IPS-NIHi11 (cell line): ENCODE measurements at regions not wholly inside any gene's neighbourhood (a gene's known extent, or its start where the extent isn't known, plus 50 kb on each side); places are given as distances from the start of the nearest gene placed in this dataset.

ENCODE experiments used
- DNase-seq: peaks from one replicate; pipeline ENCODE4 v3.0.0; 2012; ENCODE audit warnings: mixed read lengths, low spot score

- no peak for DNase-seq
These were observed 338.2 kb upstream of the NAV3 start for GRCh38 chr12:77492536-77492935.

- no peak for DNase-seq
These were observed 341.2 kb upstream of the NAV3 start for GRCh38 chr12:77489331-77489970.

- no peak for DNase-seq
These were observed 342.6 kb upstream of the NAV3 start for GRCh38 chr12:77488041-77488620.

DNA sequence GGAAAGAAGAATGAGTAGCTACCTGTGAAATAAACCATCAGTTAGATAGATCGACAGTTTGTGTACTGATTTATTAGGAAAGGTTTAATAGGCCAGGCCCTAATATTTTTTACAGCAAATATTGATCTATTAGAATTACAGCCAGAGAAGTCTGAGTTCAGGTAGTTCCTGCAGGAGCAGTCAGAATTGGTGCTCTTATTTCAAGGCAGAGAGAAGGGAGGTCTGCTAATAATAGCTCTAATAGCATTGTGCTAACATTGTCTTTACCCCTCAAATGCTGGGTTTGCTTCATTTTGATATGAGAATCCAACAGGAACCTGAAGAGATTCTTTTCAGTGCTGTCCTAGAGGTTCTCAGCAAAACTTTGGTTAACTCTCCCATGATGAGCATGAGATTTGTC, 343.8 kb upstream of the NAV3 start:
- DNase-seq, result no peak

DNA sequence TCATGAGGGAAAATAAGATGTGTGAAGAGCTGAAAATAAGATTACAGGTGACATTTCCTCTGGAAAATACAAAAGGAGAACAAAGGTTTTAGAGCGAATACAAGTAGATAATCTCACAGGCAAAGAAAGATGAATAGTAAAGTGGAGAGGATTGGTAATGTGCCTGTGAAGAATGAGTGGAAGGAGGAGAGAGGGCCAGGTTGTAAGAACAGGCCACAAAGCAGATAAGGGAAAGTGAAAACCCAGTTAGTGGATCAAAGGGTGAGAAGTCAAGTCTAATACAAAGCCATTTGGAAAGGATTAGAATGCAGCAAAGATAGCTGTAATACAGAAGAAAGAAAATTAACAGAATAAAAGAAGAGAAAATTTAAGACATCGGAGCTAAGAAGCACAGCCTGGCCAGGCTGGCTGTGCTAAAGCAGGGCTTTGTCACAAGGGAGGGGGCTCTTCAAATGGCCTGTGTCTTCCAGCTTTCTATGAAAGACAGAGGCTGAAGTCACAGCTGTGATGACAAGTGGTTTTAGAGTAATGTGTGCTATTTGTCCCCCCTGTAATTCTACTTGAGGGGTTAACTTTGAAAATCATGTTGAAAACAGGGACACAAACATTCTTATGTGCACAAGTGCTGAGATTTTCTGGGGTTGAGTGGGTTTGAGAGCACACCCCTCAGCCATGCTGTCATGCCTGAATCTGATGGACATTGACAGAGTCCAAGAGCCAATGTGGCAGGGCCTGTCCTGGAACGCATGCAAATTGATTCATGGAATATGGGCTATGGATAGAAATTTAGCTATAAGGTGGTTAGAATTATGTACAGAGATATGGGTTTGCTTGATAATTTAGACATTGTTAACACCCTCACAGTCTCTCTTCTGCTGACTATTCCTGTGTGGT, 344.5 kb upstream of the NAV3 start:
- DNase-seq, result no peak

- no peak for DNase-seq
These were observed 349.0 kb upstream of the NAV3 start for GRCh38 chr12:77481687-77482086.

DNA sequence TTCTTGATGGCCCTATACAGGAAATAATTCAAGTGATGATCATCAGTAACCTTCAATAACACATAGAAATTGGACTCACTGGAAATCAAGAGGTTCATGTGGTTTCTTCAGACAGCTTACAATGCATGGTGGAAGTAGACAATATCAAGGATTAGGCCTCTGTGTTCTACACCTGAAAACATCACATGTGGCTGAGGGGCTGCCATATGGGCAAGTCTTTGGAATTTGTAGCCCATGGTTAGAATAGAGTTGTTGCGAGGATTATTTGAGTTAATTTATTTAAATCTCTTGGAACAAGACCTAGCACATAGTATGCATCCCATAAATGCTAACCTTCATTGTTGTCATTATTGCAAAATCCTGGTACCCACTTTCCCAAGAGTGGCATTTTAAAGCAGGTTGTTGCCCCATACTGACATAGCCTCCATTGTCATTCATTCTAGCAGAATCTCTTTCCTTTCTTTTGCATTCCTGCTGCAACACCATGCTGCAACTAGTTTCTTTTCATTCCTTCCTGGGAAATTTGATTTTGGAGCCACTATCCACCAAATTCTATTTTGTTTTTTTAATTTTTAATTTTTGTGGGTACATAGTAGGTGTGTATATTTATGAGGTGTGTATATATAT, 352.7 kb upstream of the NAV3 start:
- peak; percentile 18 for DNase-seq

GRCh38 chr12:77471801-77472200, 358.9 kb upstream of the NAV3 start:
- no peak for DNase-seq

DNA sequence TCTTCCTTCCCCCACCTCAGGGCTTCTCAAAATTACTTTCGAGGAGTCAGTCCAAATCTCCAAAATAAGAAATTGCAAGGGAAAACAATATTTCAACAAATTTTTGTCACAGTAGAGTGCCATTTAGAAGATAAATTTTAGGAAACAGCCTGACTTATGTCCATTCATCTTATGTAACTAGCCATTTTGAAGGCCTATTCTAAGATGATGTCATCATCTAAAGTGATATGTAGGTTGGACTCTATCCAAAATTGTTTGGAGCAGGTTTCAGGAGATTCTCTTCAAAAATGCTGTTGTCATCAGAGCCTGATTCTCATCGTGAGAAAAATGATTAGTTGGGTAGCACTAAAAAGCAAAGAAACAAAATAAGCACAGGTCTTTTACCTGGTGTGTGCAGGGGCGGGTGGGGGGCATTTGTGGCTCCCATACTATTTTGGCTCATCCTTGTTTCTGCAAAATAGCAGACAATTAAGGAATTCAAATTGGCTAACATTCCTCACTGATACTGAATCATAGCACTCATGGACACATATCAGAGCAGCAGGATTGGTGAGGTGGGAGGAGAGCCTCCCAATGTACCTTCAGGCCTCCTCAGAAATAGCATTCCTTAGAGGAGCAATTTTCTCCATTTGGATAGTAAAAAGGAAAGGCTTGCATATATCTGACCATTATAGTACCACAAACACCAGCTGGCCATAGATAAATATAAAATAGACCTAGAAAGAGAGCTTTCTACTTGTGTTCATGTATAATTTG, 360.9 kb upstream of the NAV3 start:
- no peak for DNase-seq

DNA sequence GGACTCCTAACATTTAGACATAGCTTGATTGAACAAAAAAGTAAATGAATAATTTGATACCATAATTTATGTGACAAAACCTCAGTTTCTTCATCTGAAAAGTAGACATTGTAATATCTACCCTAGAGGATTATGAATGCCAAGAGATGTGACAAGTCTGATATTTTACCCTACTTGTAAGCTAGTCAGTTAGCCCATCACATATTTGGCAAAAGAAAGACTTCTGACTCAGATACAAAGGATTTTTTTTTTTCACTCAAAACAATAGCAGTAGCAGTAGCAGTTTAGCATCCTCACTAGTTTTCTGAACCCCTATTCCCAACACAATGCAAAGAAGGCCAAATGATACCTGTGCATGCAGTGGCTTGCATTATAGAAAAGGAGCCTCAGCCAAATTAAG, 377.3 kb upstream of the E2F7 start:
- no peak for DNase-seq

DNA sequence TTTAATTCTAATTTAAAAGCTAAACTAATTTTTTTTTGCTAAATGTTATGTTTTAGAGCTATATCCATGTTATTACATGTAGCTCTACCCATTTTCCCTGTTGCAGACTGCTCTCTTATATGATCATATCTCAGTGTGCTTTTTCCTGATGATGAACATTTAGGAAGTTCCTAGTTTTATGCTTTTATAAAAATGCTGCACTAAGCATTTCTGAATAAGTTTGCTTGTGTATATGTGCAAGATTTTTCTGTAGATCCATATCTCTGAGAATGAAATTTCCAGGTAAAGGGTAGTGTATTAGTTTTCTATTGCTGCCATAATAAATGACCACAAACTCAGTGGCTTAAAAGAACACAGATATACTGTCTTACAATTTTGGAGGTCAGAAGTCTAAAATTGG, 374.4 kb upstream of the E2F7 start:
- DNase-seq, result no peak

GRCh38 chr12:77438644-77439043, 373.3 kb upstream of the E2F7 start:
- DNase-seq, result no peak

DNA sequence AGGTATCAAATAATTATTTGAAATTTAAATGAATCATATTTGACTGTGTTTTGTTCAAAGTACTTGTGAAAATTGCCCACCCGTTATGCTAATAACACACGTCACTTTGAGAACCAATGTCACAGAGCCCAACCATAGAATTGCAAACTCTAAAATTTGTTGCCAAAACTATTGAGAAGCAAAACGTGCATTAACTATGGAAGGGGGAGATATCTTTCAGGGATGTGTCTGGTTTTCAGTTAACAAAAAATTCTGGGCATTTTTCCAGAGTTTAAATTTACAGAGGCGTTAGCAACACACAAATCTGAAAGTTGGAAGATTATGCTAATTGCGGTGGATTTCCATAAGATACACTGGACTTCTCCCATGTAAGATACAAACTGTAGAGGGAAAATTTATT, 371.8 kb upstream of the E2F7 start:
- no peak for DNase-seq

GRCh38 chr12:77435446-77436091, 370.2 kb upstream of the E2F7 start:
- DNase-seq, result no peak

DNA sequence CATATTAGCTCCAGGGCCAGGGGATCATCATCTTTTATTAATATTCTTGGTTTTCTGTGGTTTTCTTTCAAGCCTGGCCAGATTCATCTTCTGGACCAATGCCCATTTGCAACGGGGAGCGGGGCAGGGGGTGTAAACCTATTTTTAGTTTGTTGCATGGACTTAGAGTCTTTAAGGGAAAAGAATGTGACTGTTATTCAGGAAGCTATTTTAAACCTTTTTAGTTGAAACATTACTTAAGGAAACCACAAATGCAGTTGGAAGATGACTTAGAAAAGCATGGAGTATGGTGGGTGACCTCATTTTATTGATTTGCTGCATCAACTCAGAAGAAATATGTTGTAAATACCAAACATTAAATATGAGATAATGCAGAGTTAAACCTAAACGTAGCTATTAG, 368.4 kb upstream of the E2F7 start:
- DNase-seq, result no peak

GRCh38 chr12:77429426-77429825, 364.1 kb upstream of the E2F7 start:
- no peak for DNase-seq

DNA sequence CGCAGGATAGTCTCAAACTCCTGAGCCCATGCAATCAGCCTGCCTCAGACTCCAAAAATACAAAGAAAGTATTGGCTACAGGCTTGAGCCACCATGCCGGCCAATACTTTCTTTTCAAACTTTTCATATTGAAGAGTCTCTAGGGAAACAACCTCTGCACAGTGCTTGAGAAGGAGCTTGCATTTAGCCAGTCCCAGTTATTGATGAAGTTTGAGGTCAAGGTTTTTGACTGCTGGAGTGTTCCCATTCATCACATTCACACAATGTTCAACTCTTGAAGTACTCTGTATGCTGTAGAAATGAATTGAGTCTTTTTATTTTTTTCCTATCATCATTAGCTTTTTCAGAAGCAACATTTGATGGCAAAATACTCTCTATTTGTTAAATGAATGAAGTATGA, 355.8 kb upstream of the E2F7 start:
- DNase-seq, result no peak

GRCh38 chr12:77409551-77409950, 344.2 kb upstream of the E2F7 start:
- no peak for DNase-seq

DNA sequence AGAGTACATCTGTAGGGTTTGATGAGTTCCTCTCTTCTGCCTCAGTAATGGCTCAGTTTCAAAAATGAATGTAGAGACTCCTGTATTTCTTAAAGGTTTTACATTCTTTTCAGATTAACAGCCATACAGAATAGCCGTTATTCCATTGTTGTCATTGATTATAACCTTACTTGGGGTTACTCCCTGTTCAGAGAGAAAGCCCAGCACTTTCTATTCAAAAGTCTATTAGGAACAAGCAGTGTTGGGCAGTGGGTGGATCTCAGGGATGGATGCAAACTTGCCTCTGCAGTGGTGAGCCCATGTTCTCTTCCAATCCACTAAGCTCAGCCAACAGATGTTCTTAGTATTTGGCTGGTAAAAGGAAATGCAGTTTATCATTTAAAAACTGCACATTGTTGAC, 342.6 kb upstream of the E2F7 start:
- DNase-seq, result no peak

GRCh38 chr12:77406219-77406905, 341.0 kb upstream of the E2F7 start:
- no peak for DNase-seq

DNA sequence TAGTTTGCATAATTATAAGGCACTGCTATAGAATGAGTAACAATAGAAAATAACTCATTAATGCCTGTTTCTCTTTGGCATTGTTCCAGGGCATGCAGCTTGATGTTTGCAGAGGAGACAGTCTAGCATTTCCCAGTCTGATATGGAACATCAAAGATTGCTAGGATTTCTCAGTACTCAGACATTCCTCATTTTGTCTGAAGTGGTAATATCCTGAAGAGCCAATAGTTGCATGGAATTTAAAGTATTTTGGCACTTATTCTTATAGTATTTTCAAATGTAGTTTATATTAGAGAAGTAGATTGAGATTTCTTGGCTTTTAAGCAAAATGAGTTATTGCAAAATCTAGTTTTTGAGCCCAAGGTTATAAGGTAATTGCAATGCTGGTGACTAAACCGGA, 337.3 kb upstream of the E2F7 start:
- no peak for DNase-seq
